GM18519 (cell line): ENCODE measurements at regions not wholly inside any gene's neighbourhood (a gene's known extent, or its start where the extent isn't known, plus 50 kb on each side); places are given as distances from the start of the nearest gene placed in this dataset.
"Not testable (repeated sequence)": the region's sequence is repeated elsewhere in the genome, so short reads cannot be mapped to it uniquely, and the experiment has no call there.

Source experiments
- ATAC-seq: cut with Tn5 transposase; IDR thresholded peaks from one replicate; pipeline ENCODE4 v1.9.1; 2021; ENCODE audit warnings: mild to moderate bottlenecking, moderate library complexity; ENCODE audit not compliant: unreplicated experiment, low FRiP score

- no peak for ATAC-seq
These were observed 644.2 kb downstream of the FAM181B start for GRCh38 chr11:82089426-82089825.

GRCh38 chr11:82085493-82085892 lies 648.2 kb downstream of the FAM181B start:
- no peak for ATAC-seq

- no peak for ATAC-seq
These were observed 650.7 kb downstream of the FAM181B start for GRCh38 chr11:82082976-82083375.

GRCh38 chr11:82080160-82080559 lies 653.5 kb downstream of the FAM181B start:
- ATAC-seq, result no peak

GRCh38 chr11:82076126-82076525 lies 657.5 kb downstream of the FAM181B start:
- no peak for ATAC-seq

- ATAC-seq, result no peak
These were observed 674.2 kb downstream of the FAM181B start for GRCh38 chr11:82059505-82059904.

GRCh38 chr11:82056450-82056849 lies 677.2 kb downstream of the FAM181B start:
- ATAC-seq, result no peak

GRCh38 chr11:82049199-82049598 lies 684.5 kb downstream of the FAM181B start:
- no peak for ATAC-seq

- ATAC-seq, result no peak
These were observed 686.5 kb downstream of the FAM181B start for GRCh38 chr11:82047200-82047599.

- no peak for ATAC-seq
These were observed 686.9 kb downstream of the FAM181B start for GRCh38 chr11:82046778-82047177.

GRCh38 chr11:82045748-82046457 lies 687.8 kb downstream of the FAM181B start:
- ATAC-seq, result no peak

GRCh38 chr11:82043316-82043715 lies 690.3 kb downstream of the FAM181B start:
- no peak for ATAC-seq

GRCh38 chr11:82041764-82042163 lies 691.9 kb downstream of the FAM181B start:
- no peak for ATAC-seq

- no peak for ATAC-seq
These were observed 695.5 kb downstream of the FAM181B start for GRCh38 chr11:82038154-82038553.

- no peak for ATAC-seq
These were observed 699.1 kb downstream of the FAM181B start for GRCh38 chr11:82034527-82034926.

- ATAC-seq, result not testable (repeated sequence)
These were observed 706.3 kb downstream of the FAM181B start for GRCh38 chr11:82027335-82027734.

GRCh38 chr11:82024760-82025159 lies 708.9 kb downstream of the FAM181B start:
- no peak for ATAC-seq

- no peak for ATAC-seq
These were observed 721.4 kb downstream of the FAM181B start for GRCh38 chr11:82012276-82012675.

- no peak for ATAC-seq
These were observed 724.5 kb downstream of the FAM181B start for GRCh38 chr11:82009133-82009532.

GRCh38 chr11:82007521-82007920 lies 726.1 kb downstream of the FAM181B start:
- no peak for ATAC-seq

- no peak for ATAC-seq
These were observed 729.0 kb downstream of the FAM181B start for GRCh38 chr11:82004537-82005213.
